Astrocyte (in vitro differentiated cells and primary cell): ENCODE measurements at regions not wholly inside any gene's neighbourhood (a gene's known extent, or its start where the extent isn't known, plus 50 kb on each side); places are given as distances from the start of the nearest gene placed in this dataset.
A peak's percentile ranks its signal among the peaks of the same experiment; 100 is the strongest.

Experiments used
- DNase-seq: peaks from one replicate; pipeline ENCODE4 v3.0.0-alpha.2; 2010; ENCODE audit warnings: low read depth
- FAIRE-seq: peaks from 2 replicates; lab custom pipeline; 2011; peaks lifted over from hg19 to GRCh38; lab: Jason Lieb, UNC
- H2AFZ ChIP-seq: 2 replicates; pipeline ENCODE4 v1.6.0; 2012; ENCODE audit warnings: low read depth, low read length, inconsistent platforms
- H3K27ac ChIP-seq: 2 replicates; pipeline ENCODE4 v1.5.1; 2011; ENCODE audit warnings: low read depth, low read length, inconsistent platforms
- H3K27me3 ChIP-seq: 2 replicates; pipeline ENCODE4 v1.6.0; 2011; ENCODE audit warnings: low read length, inconsistent platforms; ENCODE audit not compliant: insufficient read depth
- H3K36me3 ChIP-seq: 2 replicates; pipeline ENCODE4 v1.5.1; 2011; ENCODE audit warnings: low read length, inconsistent platforms; ENCODE audit not compliant: insufficient read depth
- H3K4me1 ChIP-seq: 2 replicates; pipeline ENCODE4 v1.5.1; 2011; ENCODE audit warnings: low read length, inconsistent platforms; ENCODE audit not compliant: insufficient read depth
- H3K4me2 ChIP-seq: 2 replicates; pipeline ENCODE4 v1.6.0; 2012; ENCODE audit warnings: low read length, inconsistent platforms
- H3K4me3 ChIP-seq: 2 replicates; pipeline ENCODE4 v1.5.1; 2011; ENCODE audit warnings: low read depth, mild to moderate bottlenecking, low read length, inconsistent platforms; ENCODE audit not compliant: insufficient read depth
- H3K79me2 ChIP-seq: 2 replicates; pipeline ENCODE4 v1.6.0; 2012; ENCODE audit warnings: mild to moderate bottlenecking, low read length, inconsistent platforms; ENCODE audit not compliant: insufficient read depth
- H3K9ac ChIP-seq: 2 replicates; pipeline ENCODE4 v1.6.0; 2012; ENCODE audit warnings: mild to moderate bottlenecking, low read length, inconsistent platforms
- H3K9me3 ChIP-seq: 2 replicates; pipeline ENCODE4 v1.5.1; 2012; ENCODE audit warnings: low read depth, mild to moderate bottlenecking, low read length, inconsistent platforms; ENCODE audit not compliant: insufficient read depth
- H4K20me1 ChIP-seq: 2 replicates; pipeline ENCODE4 v1.6.0; 2012; ENCODE audit warnings: low read length, inconsistent platforms; ENCODE audit not compliant: insufficient read depth
- H3K27ac Mint-ChIP-seq: one replicate; pipeline ENCODE4 v1.8.0; 2021; ENCODE audit warnings: mild to moderate bottlenecking, mixed read lengths; ENCODE audit not compliant: unreplicated experiment
- H3K27me3 Mint-ChIP-seq: one replicate; pipeline ENCODE4 v1.8.0; 2021; ENCODE audit warnings: low read depth, mixed read lengths; ENCODE audit not compliant: unreplicated experiment
- H3K36me3 Mint-ChIP-seq: one replicate; pipeline ENCODE4 v1.8.0; 2021; ENCODE audit warnings: low read depth, mixed read lengths; ENCODE audit not compliant: unreplicated experiment
- H3K4me1 Mint-ChIP-seq: one replicate; pipeline ENCODE4 v1.8.0; 2021; ENCODE audit warnings: low read depth, mixed read lengths; ENCODE audit not compliant: unreplicated experiment
- H3K4me3 Mint-ChIP-seq: one replicate; pipeline ENCODE4 v1.8.0; 2021; ENCODE audit warnings: mild to moderate bottlenecking, moderate library complexity, mixed read lengths; ENCODE audit not compliant: unreplicated experiment
- H3K9me3 Mint-ChIP-seq: one replicate; pipeline ENCODE4 v1.8.0; 2021; ENCODE audit warnings: mild to moderate bottlenecking, mixed read lengths; ENCODE audit not compliant: unreplicated experiment
- CTCF ChIP-seq: IDR thresholded peaks from 2 replicates; pipeline ENCODE4 v1.5.1; 2011; ENCODE audit warnings: low read depth, mild to moderate bottlenecking, inconsistent platforms, low read length, moderate library complexity; ENCODE audit not compliant: insufficient read depth
- EZH2 ChIP-seq: IDR thresholded peaks from 2 replicates; pipeline ENCODE4 v1.6.1; 2012; ENCODE audit warnings: mild to moderate bottlenecking, low read length, inconsistent platforms; ENCODE audit not compliant: insufficient read depth

GRCh38 chr11:27211370-27212127, 151.5 kb downstream of the CCDC34 start:
- FAIRE-seq = no peak
- no peak overlapping the region for H3K4me2 ChIP-seq
- H3K27ac ChIP-seq = peak overlapping the region; percentile 93
- DNase-seq = no peak
- H3K9ac ChIP-seq = no peak overlapping the region
- no peaks in the 10 kb centered on the region for H3K79me2 ChIP-seq
- no peak overlapping the region for H2AFZ ChIP-seq
- H3K27ac Mint-ChIP-seq = peak overlapping the region; percentile 59
- no peaks in the 10 kb centered on the region for H4K20me1 ChIP-seq
- no peak overlapping the region for H3K4me3 ChIP-seq
- TF ChIP-seq CTCF = peak; percentile 55
- TF ChIP-seq EZH2 = no peak
- no peaks in the 10 kb centered on the region for H3K36me3 ChIP-seq
- H3K27me3 Mint-ChIP-seq = no peaks in the 10 kb centered on the region
- H3K9me3 ChIP-seq = no peaks in the 10 kb centered on the region
- no peaks in the 10 kb centered on the region for H3K9me3 Mint-ChIP-seq
- no peak overlapping the region for H3K4me3 Mint-ChIP-seq
- peaks cover 78% of the 10 kb centered on the region for H3K4me1 Mint-ChIP-seq
- H3K27me3 ChIP-seq = no peaks in the 10 kb centered on the region
- peaks cover 50% of the 10 kb centered on the region for H3K4me1 ChIP-seq
- H3K36me3 Mint-ChIP-seq = peaks cover 2% of the 10 kb centered on the region

- Mint-ChIP-seq H3K27me3 (no peaks in the 10 kb centered on the region), H3K4me3 (no peak overlapping the region), H3K4me1 (peaks cover 72% of the 10 kb centered on the region), H3K27ac (peak overlapping the region; percentile 68), H3K9me3 (no peaks in the 10 kb centered on the region), H3K36me3 (peaks cover 2% of the 10 kb centered on the region)
- Histone ChIP-seq H3K79me2 (no peaks in the 10 kb centered on the region), H3K9me3 (no peaks in the 10 kb centered on the region), H3K36me3 (no peaks in the 10 kb centered on the region), H2AFZ (no peak overlapping the region), H3K4me1 (peaks cover 39% of the 10 kb centered on the region), H3K27me3 (no peaks in the 10 kb centered on the region), H3K4me2 (no peak overlapping the region), H3K4me3 (no peak overlapping the region), H3K27ac (peak overlapping the region; percentile 88), H4K20me1 (no peaks in the 10 kb centered on the region), H3K9ac (no peak overlapping the region)
- TF ChIP-seq EZH2 (no peak), CTCF (no peak)
- DNase-seq = no peak
- no peak for FAIRE-seq
Observed at GRCh38 chr11:27210531-27210930, 152.5 kb downstream of the CCDC34 start.

- no peaks in the 10 kb centered on the region for H3K36me3 ChIP-seq
- Mint-ChIP-seq H3K4me1 (peaks cover 69% of the 10 kb centered on the region), H3K27me3 (no peaks in the 10 kb centered on the region), H3K36me3 (no peaks in the 10 kb centered on the region), H3K4me3 (no peak overlapping the region), H3K9me3 (no peaks in the 10 kb centered on the region), H3K27ac (peak overlapping the region; percentile 96)
- no peaks in the 10 kb centered on the region for H4K20me1 ChIP-seq
- H2AFZ ChIP-seq = no peak overlapping the region
- H3K27ac ChIP-seq = peak overlapping the region; percentile 88
- no peaks in the 10 kb centered on the region for H3K27me3 ChIP-seq
- H3K4me1 ChIP-seq = peaks cover 39% of the 10 kb centered on the region
- no peaks in the 10 kb centered on the region for H3K79me2 ChIP-seq
- no peak overlapping the region for H3K4me3 ChIP-seq
- FAIRE-seq (peak; percentile 58), DNase-seq (peak; percentile 100)
- H3K9me3 ChIP-seq = no peaks in the 10 kb centered on the region
- TF ChIP-seq CTCF = no peak
- no peak for TF ChIP-seq EZH2
- H3K9ac ChIP-seq = peak overlapping the region; percentile 32
- peak overlapping the region; percentile 27 for H3K4me2 ChIP-seq
Observed at GRCh38 chr11:27209562-27210005, 153.4 kb downstream of the CCDC34 start.
